Ecto neural progenitor cell (in vitro differentiated cells): ENCODE measurements at regions not wholly inside any gene's neighbourhood (a gene's known extent, or its start where the extent isn't known, plus 50 kb on each side); places are given as distances from the start of the nearest gene placed in this dataset.

Experiments
- DNase-seq: peaks from one replicate; pipeline ENCODE4 v3.0.0-alpha.2; 2018; ENCODE audit warnings: low spot score

GRCh38 chr6:62474793-62475192 lies 188.8 kb upstream of the KHDRBS2 start:
- DNase-seq: no peak

- DNase-seq: no peak
These were observed 180.6 kb upstream of the KHDRBS2 start for GRCh38 chr6:62466607-62467006.

- DNase-seq: no peak
These were observed 179.2 kb upstream of the KHDRBS2 start for GRCh38 chr6:62465206-62465605.

GRCh38 chr6:62452586-62452985 lies 166.6 kb upstream of the KHDRBS2 start:
- DNase-seq: no peak

- DNase-seq: no peak
These were observed 160.8 kb upstream of the KHDRBS2 start for GRCh38 chr6:62446647-62447316.

GRCh38 chr6:62445521-62445920 lies 159.5 kb upstream of the KHDRBS2 start:
- DNase-seq: no peak

- peak; percentile 37 for DNase-seq
These were observed 155.2 kb upstream of the KHDRBS2 start for GRCh38 chr6:62441182-62441581.

GRCh38 chr6:62429781-62430180 lies 143.8 kb upstream of the KHDRBS2 start:
- DNase-seq: no peak

- no peak for DNase-seq
These were observed 114.7 kb upstream of the KHDRBS2 start for GRCh38 chr6:62400521-62401259.

- DNase-seq: no peak
These were observed 107.6 kb upstream of the KHDRBS2 start for GRCh38 chr6:62393608-62394007.

- DNase-seq: no peak
These were observed 106.3 kb upstream of the KHDRBS2 start for GRCh38 chr6:62392291-62392690.

GRCh38 chr6:62391358-62391757 lies 105.3 kb upstream of the KHDRBS2 start:
- DNase-seq: no peak

GRCh38 chr6:62390401-62390800 lies 104.4 kb upstream of the KHDRBS2 start:
- DNase-seq: no peak

- DNase-seq: no peak
These were observed 85.6 kb upstream of the KHDRBS2 start for GRCh38 chr6:62371453-62372210.

GRCh38 chr6:62367601-62368000 lies 81.6 kb upstream of the KHDRBS2 start:
- no peak for DNase-seq

GRCh38 chr6:62362097-62362496 lies 76.1 kb upstream of the KHDRBS2 start:
- no peak for DNase-seq

GRCh38 chr6:62357835-62358234 lies 71.8 kb upstream of the KHDRBS2 start:
- no peak for DNase-seq

GRCh38 chr6:62354261-62354660 lies 68.2 kb upstream of the KHDRBS2 start:
- DNase-seq: no peak

GRCh38 chr6:62345962-62346689 lies 60.1 kb upstream of the KHDRBS2 start:
- no peak for DNase-seq

- no peak for DNase-seq
These were observed 59.4 kb upstream of the KHDRBS2 start for GRCh38 chr6:62345446-62345845.

GRCh38 chr6:62344850-62345249 lies 58.8 kb upstream of the KHDRBS2 start:
- DNase-seq: no peak

- DNase-seq: no peak
These were observed 52.5 kb upstream of the KHDRBS2 start for GRCh38 chr6:62338477-62338876.
